Dedifferentiated amniotic fluid mesenchymal stem cell (primary cell): ENCODE measurements at regions not wholly inside any gene's neighbourhood (a gene's known extent, or its start where the extent isn't known, plus 50 kb on each side); places are given as distances from the start of the nearest gene placed in this dataset.

Experiments used
- DNase-seq: peaks from one replicate; pipeline ENCODE4 v3.0.0-alpha.2; 2016; ENCODE audit errors: extremely low spot score

GRCh38 chrX:4905576-4905975 is 1192.1 kb upstream of the PRKX start:
- no peak for DNase-seq

- no peak for DNase-seq
These were observed 1167.8 kb upstream of the PRKX start for GRCh38 chrX:4881277-4881676.

GRCh38 chrX:4878640-4879039 is 1165.2 kb upstream of the PRKX start:
- no peak for DNase-seq

GRCh38 chrX:4876268-4876667 is 1162.8 kb upstream of the PRKX start:
- DNase-seq, result no peak

GRCh38 chrX:4851534-4851933 is 1138.1 kb upstream of the PRKX start:
- DNase-seq, result no peak

GRCh38 chrX:4850312-4850711 is 1136.9 kb upstream of the PRKX start:
- no peak for DNase-seq

GRCh38 chrX:4844376-4844775 is 1130.9 kb upstream of the PRKX start:
- no peak for DNase-seq

- no peak for DNase-seq
These were observed 1127.8 kb upstream of the PRKX start for GRCh38 chrX:4841216-4841745.

- no peak for DNase-seq
These were observed 1118.1 kb upstream of the PRKX start for GRCh38 chrX:4831574-4831973.

GRCh38 chrX:4830880-4831557 is 1117.6 kb upstream of the PRKX start:
- DNase-seq, result no peak

- no peak for DNase-seq
These were observed 1112.1 kb upstream of the PRKX start for GRCh38 chrX:4825550-4825949.

- DNase-seq, result no peak
These were observed 1096.1 kb upstream of the PRKX start for GRCh38 chrX:4809571-4809970.

- DNase-seq, result no peak
These were observed 1092.1 kb upstream of the PRKX start for GRCh38 chrX:4805502-4805901.

GRCh38 chrX:4800756-4801155 is 1087.3 kb upstream of the PRKX start:
- DNase-seq, result no peak

GRCh38 chrX:4787971-4788370 is 1074.5 kb upstream of the PRKX start:
- no peak for DNase-seq

- DNase-seq, result no peak
These were observed 1051.4 kb upstream of the PRKX start for GRCh38 chrX:4764888-4765287.

- no peak for DNase-seq
These were observed 1048.7 kb upstream of the PRKX start for GRCh38 chrX:4762196-4762595.

GRCh38 chrX:4754878-4755604 is 1041.6 kb upstream of the PRKX start:
- no peak for DNase-seq

- no peak for DNase-seq
These were observed 1027.6 kb upstream of the PRKX start for GRCh38 chrX:4741024-4741423.

- no peak for DNase-seq
These were observed 1021.9 kb upstream of the PRKX start for GRCh38 chrX:4735299-4735698.

- no peak for DNase-seq
These were observed 997.4 kb upstream of the PRKX start for GRCh38 chrX:4710618-4711433.

- DNase-seq, result no peak
These were observed 995.7 kb upstream of the PRKX start for GRCh38 chrX:4708970-4709760.
